ENCODE measurements at regions not wholly inside any gene's neighbourhood (a gene's known extent, or its start where the extent isn't known, plus 50 kb on each side); places are given as distances from the start of the nearest gene placed in this dataset.

- no peak for TF ChIP-seq CTCF (IDR thresholded peaks at IDR 0.05)
- TF ChIP-seq POLR2A (IDR thresholded peaks at IDR 0.05): no peak
Observed at GRCh38 chrX:7412840-7413239, 264.9 kb upstream of the PUDP start.
